Lower leg skin (tissue), 4 donors: ENCODE measurements at regions not wholly inside any gene's neighbourhood (a gene's known extent, or its start where the extent isn't known, plus 50 kb on each side); places are given as distances from the start of the nearest gene placed in this dataset.

Experiments
- DNase-seq, 2 donors: peaks; one replicate each; pipeline ENCODE4 v3.0.0-alpha.2; 2019; ENCODE audit warnings: low spot score in 2 of 2
- H3K4me3 ChIP-seq: fragments of 200-600 bp; sonication (generic); 2 replicates; pipeline ENCODE4 v1.5.1; 2017; ENCODE audit warnings: mild to moderate bottlenecking, low read depth; ENCODE audit not compliant: poor library complexity, severe bottlenecking
- CTCF ChIP-seq, 3 donors: fragments of 450-650 bp; IDR thresholded peaks; one replicate each; pipeline ENCODE4 v1.5.1; 2016; ENCODE audit warnings: antibody characterized with exemption in 3 of 3, mild to moderate bottlenecking in 3 of 3, moderate library complexity in 2 of 3
- POLR2A ChIP-seq, 2 donors: fragments of 450-650 bp; IDR thresholded peaks; one replicate each; pipeline ENCODE4 v1.6.1; 2016 to 2017; ENCODE audit warnings: antibody characterized with exemption in 2 of 2, mild to moderate bottlenecking in 1 of 2, moderate library complexity in 1 of 2
- WGBS, 2 donors: methylation state at CpG; one replicate each; pipeline ENCODE4 v1.1.5; 2018; 5-methylcytosine and 5-hydroxymethylcytosine counted together
- intact Hi-C: fragments of 100-400 bp; cut with DNase I; formaldehyde crosslinking; loops from one replicate; pipeline ENCODE4 v1.15.0; 2023; ENCODE audit warnings: low total_unique reads

GRCh38 chr9:102114557-102114956, 376.1 kb upstream of the GRIN3A start:
- DNase-seq = no peak
- intact Hi-C loops = no loop called here

GRCh38 chr9:102113191-102113590, 374.7 kb upstream of the GRIN3A start:
- intact Hi-C loops = no loop called here
- no peak for DNase-seq
- TF ChIP-seq CTCF (IDR thresholded peaks at IDR 0.05) (no peak), POLR2A (IDR thresholded peaks at IDR 0.05) (no peak)
- no peak overlapping the region for H3K4me3 ChIP-seq
- WGBS, 2 donors = 61 to 66% methylated on average over 1 of the region's 1 CpG

More at GRCh38 chr9:102114557-102114956, 376.1 kb upstream of the GRIN3A start:
- H3K4me3 ChIP-seq = no peak overlapping the region
- TF ChIP-seq POLR2A (IDR thresholded peaks at IDR 0.05) = no peak
- TF ChIP-seq CTCF (IDR thresholded peaks at IDR 0.05) = no peak

- TF ChIP-seq POLR2A (IDR thresholded peaks at IDR 0.05) = no peak
- no peak for TF ChIP-seq CTCF (IDR thresholded peaks at IDR 0.05)
- intact Hi-C loops = no loop called here
- WGBS, 2 donors = 79 to 96% methylated on average over 1 of the region's 1 CpG
- DNase-seq = no peak
- no peak overlapping the region for H3K4me3 ChIP-seq
Measured at GRCh38 chr9:102106439-102106838, 368.0 kb upstream of the GRIN3A start.

GRCh38 chr9:102101723-102102122, 363.3 kb upstream of the GRIN3A start:
- DNase-seq = no peak
- no peak for TF ChIP-seq CTCF (IDR thresholded peaks at IDR 0.05)
- no peak for TF ChIP-seq POLR2A (IDR thresholded peaks at IDR 0.05)
- no peak overlapping the region for H3K4me3 ChIP-seq
- intact Hi-C loops = no loop called here

GRCh38 chr9:102087141-102087540, 348.7 kb upstream of the GRIN3A start:
- no peak overlapping the region for H3K4me3 ChIP-seq
- TF ChIP-seq CTCF (IDR thresholded peaks at IDR 0.05) (no peak), POLR2A (IDR thresholded peaks at IDR 0.05) (no peak)
- WGBS, 2 donors = 67 to 68% methylated on average over 2 of the region's 2 CpGs
- no peak for DNase-seq
- intact Hi-C loops = no loop called here

- no peak overlapping the region for H3K4me3 ChIP-seq
- TF ChIP-seq POLR2A (IDR thresholded peaks at IDR 0.05) = no peak
- no peak for TF ChIP-seq CTCF (IDR thresholded peaks at IDR 0.05)
- DNase-seq = no peak
- intact Hi-C loops = no loop called here
Measured at GRCh38 chr9:102085548-102085947, 347.1 kb upstream of the GRIN3A start.
